GM21515 (cell line): ENCODE measurements at regions not wholly inside any gene's neighbourhood (a gene's known extent, or its start where the extent isn't known, plus 50 kb on each side); places are given as distances from the start of the nearest gene placed in this dataset.
"Not testable (repeated sequence)": the region's sequence is repeated elsewhere in the genome, so short reads cannot be mapped to it uniquely, and the experiment has no call there.

Experiments used
- ATAC-seq: cut with Tn5 transposase; IDR thresholded peaks from one replicate; pipeline ENCODE4 v1.9.1; 2021; ENCODE audit not compliant: unreplicated experiment

DNA sequence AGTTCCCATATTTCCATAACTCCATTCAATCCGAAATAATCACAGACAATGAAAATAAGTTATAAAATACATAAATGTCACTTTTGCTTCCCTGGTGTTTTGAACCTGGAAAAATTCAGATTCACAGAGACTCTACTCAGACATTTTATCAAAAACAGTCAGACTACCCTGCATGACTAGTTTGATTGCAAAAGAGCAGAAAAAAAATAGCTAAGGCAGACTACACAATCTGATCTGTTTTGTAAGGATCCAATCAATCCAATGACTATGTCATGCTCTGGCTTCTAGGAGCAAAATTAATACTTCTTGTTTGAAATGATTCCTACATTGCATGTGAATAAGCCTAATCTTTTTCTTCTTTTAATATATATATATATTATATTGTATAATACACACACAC lies 1262.6 kb downstream of the EFNA5 start:
- ATAC-seq, result no peak

DNA sequence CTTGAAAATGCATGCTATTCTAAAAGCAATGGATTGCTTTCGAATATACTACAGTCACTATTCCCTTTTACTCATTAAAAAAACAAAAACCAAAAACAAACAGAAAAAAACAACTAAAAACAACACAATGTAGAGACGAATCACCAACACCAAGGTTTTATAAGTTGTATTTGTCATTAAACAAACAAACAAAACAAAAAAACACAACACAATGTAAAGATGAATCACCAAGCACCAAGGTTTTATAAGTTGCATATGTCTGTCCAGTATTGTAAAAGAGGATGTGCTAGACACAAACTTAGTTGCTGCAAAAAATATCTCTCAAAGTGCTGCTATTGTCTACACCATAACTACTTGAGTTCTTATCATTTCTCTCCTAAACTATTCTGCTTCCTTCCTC lies 1269.2 kb downstream of the EFNA5 start:
- no peak for ATAC-seq

DNA sequence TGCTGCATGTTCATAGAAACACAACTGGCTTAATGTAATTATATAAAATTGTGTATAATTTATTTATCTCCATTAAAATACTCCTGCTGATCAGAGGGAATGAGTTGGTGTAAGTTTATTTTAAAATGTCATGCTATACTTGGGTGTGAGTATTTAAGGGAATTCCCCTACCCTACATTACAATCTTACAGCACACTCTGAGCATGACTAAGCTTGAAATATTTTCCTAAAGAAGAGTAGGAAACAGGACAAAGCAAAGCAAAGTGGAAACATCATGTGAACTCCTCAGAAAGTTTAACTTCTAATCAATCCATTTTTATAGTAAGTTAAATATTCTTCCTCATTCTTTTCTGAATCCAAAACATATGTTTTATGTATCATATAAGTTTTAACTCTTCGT lies 1271.3 kb downstream of the EFNA5 start:
- ATAC-seq, result no peak

DNA sequence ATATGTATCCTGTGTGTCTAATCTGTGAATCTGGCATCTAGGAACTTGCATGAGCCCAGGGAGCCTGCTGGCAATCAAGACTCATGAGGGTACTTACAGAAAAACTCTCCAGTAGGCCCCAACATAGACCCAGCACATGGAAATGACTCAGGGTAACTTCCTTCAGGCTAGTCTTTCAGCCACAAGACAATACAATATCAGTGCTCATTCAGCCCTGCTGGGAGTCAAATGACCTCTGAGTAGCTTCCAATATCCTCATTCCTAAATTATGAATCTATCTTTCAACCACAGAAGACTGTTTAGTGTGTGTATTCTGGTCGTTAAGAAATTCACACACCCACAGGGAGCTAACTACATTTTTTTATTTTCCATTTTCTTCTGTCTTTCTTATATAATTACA lies 1273.0 kb downstream of the EFNA5 start:
- no peak for ATAC-seq

- no peak for ATAC-seq
These were observed 1277.5 kb downstream of the EFNA5 start for GRCh38 chr5:106393276-106393675.

- ATAC-seq, result no peak
These were observed 1278.0 kb downstream of the EFNA5 start for GRCh38 chr5:106392766-106393165.

- not testable (repeated sequence) for ATAC-seq
These were observed 1283.0 kb downstream of the EFNA5 start for GRCh38 chr5:106387767-106388166.

DNA sequence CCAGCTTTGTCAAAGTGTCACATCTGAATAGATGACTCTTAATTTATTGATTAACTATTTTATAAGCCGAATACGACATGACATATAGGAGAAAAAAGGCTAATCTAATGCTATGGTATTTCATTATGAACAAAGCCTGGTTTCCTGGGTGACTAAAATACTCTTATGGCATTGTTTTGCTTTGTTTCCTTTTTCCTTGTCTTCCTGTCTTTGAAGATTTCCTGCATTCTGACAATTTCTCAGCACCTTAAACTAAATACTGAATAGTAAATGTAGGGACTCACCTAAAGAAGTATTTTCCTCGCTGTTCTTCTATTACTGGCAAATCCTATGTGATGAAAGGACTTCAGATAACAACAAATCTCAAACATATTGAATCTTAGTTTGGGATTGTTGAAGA lies 1284.5 kb downstream of the EFNA5 start:
- no peak for ATAC-seq

GRCh38 chr5:106380736-106381135 lies 1290.0 kb downstream of the EFNA5 start:
- no peak for ATAC-seq

GRCh38 chr5:106376522-106376921 lies 1294.2 kb downstream of the EFNA5 start:
- ATAC-seq, result no peak

DNA sequence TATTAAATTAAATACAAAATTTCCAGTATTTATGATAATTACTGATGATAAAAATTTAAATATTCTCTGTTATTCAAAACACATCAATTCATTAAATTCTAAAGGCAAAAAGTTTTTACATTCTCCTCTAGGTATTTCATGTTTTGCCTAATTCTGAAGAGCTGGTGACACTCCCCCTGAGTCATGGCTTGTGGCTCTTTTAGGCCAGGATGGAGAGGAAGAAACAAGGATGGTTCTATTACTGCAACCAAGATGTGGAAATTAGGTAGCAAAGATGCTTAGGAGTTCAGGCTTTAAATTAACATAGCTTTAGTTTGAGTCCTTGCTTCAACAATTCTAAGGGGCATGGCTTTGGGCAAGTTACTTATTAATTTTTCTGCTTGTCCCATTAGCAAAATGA lies 1295.8 kb downstream of the EFNA5 start:
- ATAC-seq, result no peak

DNA sequence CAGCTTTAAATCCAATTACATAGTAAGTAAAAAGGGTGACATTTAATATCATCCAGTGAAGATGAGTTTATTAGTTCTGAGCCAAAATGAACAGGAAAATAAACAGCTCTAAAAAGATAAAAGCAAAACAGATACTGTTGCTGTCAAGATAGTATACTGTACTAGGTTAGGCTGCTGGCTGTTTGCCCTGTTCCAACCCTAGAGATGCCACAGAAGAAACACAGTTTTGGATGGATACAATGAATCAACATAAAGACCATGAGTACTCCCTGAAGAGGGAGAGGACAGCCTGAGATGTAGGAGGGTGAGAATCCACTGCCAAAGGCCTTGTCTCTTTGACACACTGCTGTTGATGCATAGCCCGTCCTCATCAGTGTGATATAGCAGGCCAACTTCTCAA lies 1302.7 kb downstream of the EFNA5 start:
- no peak for ATAC-seq

GRCh38 chr5:106367281-106367680 lies 1303.5 kb downstream of the EFNA5 start:
- no peak for ATAC-seq

- ATAC-seq, result no peak
These were observed 1307.2 kb downstream of the EFNA5 start for GRCh38 chr5:106363578-106363977.

GRCh38 chr5:106361905-106362304 lies 1308.8 kb downstream of the EFNA5 start:
- no peak for ATAC-seq

DNA sequence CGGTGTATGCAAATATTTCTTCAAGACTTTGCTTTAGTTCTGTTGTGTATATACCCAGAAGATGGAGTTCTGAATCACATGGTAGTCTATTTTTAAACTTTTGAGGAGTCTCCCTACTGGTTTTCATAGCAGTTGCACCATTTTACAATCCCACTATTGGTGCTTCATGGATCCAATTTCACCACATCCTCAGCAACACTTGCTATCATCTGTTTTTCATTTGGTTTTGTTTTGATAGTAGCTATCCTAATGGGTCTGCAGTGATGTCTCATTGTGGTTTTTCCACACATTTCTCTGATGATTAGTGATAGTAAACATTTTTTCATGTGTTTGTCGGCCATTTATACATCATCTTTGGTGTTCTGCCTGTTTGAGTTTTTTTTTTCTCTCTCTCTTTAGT lies 1339.3 kb downstream of the EFNA5 start:
- no peak for ATAC-seq

- ATAC-seq, result no peak
These were observed 1346.4 kb downstream of the EFNA5 start for GRCh38 chr5:106324356-106324755.

- ATAC-seq, result no peak
These were observed 1349.5 kb downstream of the EFNA5 start for GRCh38 chr5:106321242-106321641.

DNA sequence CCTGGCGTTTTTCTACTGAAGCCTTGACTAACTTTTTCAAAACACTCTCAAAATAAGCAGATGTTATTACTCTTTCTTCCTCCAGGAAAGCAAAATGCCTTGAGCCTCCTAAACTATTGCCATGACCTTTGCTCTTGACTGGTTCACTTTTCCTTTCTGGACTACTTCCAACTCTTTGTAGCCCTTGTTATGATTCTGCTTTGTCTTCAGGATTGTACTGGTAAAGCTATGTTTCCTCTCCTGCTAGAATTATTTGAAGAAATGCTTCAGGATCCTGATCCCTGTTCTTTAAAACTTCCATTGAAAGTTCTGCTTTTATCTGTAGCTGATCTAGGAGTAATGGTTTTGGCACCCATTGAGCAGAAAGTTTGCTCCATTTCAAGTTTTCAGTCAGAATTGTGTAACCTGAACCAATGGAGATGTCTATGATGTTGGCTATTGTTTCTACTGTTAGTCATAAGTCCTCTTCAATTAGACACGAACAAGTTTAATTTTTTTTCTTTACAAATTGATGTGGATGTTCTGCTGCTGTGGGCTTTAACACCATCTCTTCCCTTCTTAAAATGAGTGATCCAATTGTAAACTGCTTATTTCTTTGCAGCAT lies 1356.4 kb downstream of the EFNA5 start:
- no peak for ATAC-seq

DNA sequence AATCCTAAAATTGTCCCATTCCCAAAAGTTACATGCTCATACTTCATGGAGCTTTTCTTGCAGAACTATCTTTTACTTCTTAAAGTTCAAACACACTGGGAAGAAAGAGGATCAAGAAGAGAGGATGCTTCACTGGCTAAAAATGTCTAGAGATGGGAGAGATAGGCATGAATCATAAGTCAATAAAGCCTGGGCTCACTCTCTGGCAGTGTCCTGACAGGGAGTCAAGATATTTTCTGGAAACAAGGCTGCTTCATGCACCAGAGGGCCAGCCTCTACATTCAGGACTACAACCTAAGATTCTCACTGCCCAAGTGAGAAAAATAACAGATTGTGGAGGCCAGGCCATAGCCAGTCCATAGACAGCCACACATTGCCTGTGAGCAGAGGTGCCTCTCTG lies 1358.4 kb downstream of the EFNA5 start:
- ATAC-seq, result no peak

- ATAC-seq, result no peak
These were observed 1359.4 kb downstream of the EFNA5 start for GRCh38 chr5:106311230-106311915.

DNA sequence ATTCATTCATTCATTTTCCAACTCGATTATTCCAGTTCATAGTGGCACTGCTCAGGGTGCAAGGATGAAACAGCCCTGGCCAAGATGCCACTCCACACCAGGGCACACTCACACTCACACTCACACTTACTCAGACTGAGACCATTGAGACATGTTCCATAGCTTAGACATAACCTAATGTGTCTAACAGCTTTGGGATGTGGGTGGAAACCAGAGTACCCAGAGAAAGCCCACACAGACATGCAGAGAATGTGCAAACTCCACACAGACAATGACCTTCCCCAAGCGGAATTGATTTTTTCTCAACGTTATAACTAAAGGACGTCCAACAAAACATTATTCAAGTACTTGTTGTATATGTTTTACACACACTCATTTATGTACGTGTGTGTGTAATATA lies 1363.5 kb downstream of the EFNA5 start:
- no peak for ATAC-seq
